Thymus (tissue), 11 donors: ENCODE measurements at regions not wholly inside any gene's neighbourhood (a gene's known extent, or its start where the extent isn't known, plus 50 kb on each side); places are given as distances from the start of the nearest gene placed in this dataset.

ENCODE experiments used
- DNase-seq, 9 donors: peaks; one replicate each; pipeline ENCODE4 v3.0.0-alpha.2; 2013; ENCODE audit warnings: low spot score in 9 of 9, low read depth in 6 of 9, missing footprints in 1 of 9
- H3K27ac ChIP-seq, 2 donors: one replicate each; pipeline ENCODE4 v1.5.1; 2013; ENCODE audit warnings: control low read depth in 1 of 2, low read depth in 1 of 2, low read length in 1 of 2, mild to moderate bottlenecking in 1 of 2, moderate library complexity in 1 of 2
- H3K27me3 ChIP-seq, 2 donors: one replicate each; pipeline ENCODE4 v1.5.1; 2013; ENCODE audit warnings: low read length in 1 of 2; ENCODE audit not compliant: control insufficient read depth in 2 of 2, insufficient read depth in 1 of 2
- H3K36me3 ChIP-seq, 2 donors: one replicate each; pipeline ENCODE4 v1.5.1; 2013; ENCODE audit warnings: low read length in 1 of 2, mild to moderate bottlenecking in 1 of 2, moderate library complexity in 1 of 2; ENCODE audit not compliant: control insufficient read depth in 2 of 2, insufficient read depth in 2 of 2
- H3K4me1 ChIP-seq, 2 donors: one replicate each; pipeline ENCODE4 v1.5.1; 2013; ENCODE audit warnings: low read length in 2 of 2; ENCODE audit not compliant: control insufficient read depth in 2 of 2, insufficient read depth in 2 of 2
- H3K4me3 ChIP-seq, 2 donors: one replicate each; pipeline ENCODE4 v1.5.1; 2013; ENCODE audit warnings: low read length in 2 of 2, control low read depth in 1 of 2, mild to moderate bottlenecking in 1 of 2
- H3K9me3 ChIP-seq, 2 donors: one replicate each; pipeline ENCODE4 v1.5.1; 2013; ENCODE audit warnings: low read length in 1 of 2, mild to moderate bottlenecking in 1 of 2; ENCODE audit not compliant: control insufficient read depth in 2 of 2, insufficient read depth in 1 of 2
- WGBS: extraction: QIAGEN DNeasy Blood & Tissue Kit; methylation state at CpG from one replicate; pipeline ENCODE4 v1.1.7; 2013; 5-methylcytosine and 5-hydroxymethylcytosine counted together
- donor health status: healthy.

GRCh38 chr2:150145299-150145692 is 342.2 kb downstream of the RND3 start:
- H3K9me3 ChIP-seq, result no peaks in the 10 kb centered on the region
- no peak overlapping the region for H3K27ac ChIP-seq
- H3K27me3 ChIP-seq, result no peaks in the 10 kb centered on the region
- no peak for DNase-seq
- 84% methylated on average over 4 of the region's 4 CpGs for WGBS
- no peaks in the 10 kb centered on the region for H3K36me3 ChIP-seq
- H3K4me3 ChIP-seq, result no peak overlapping the region
- no peaks in the 10 kb centered on the region for H3K4me1 ChIP-seq

GRCh38 chr2:150144546-150145298 is 342.7 kb downstream of the RND3 start:
- Histone ChIP-seq H3K36me3 (no peaks in the 10 kb centered on the region), H3K9me3 (no peaks in the 10 kb centered on the region), H3K4me1 (no peaks in the 10 kb centered on the region), H3K4me3 (no peak overlapping the region), H3K27me3 (no peaks in the 10 kb centered on the region), H3K27ac (no peak overlapping the region)
- no peak for DNase-seq
- 81% methylated on average over 2 of the region's 2 CpGs for WGBS

- no peaks in the 10 kb centered on the region for H3K4me1 ChIP-seq
- no peak for DNase-seq
- no peaks in the 10 kb centered on the region for H3K36me3 ChIP-seq
- H3K4me3 ChIP-seq, result no peak overlapping the region
- WGBS, result 78% methylated on average over 7 of the region's 7 CpGs
- H3K27ac ChIP-seq, result no peak overlapping the region
- H3K9me3 ChIP-seq, result no peaks in the 10 kb centered on the region
- no peaks in the 10 kb centered on the region for H3K27me3 ChIP-seq
Measured at GRCh38 chr2:150143087-150143536, 344.4 kb downstream of the RND3 start.

GRCh38 chr2:150142561-150142960 is 344.9 kb downstream of the RND3 start:
- Histone ChIP-seq H3K4me3 (no peak overlapping the region), H3K36me3 (no peaks in the 10 kb centered on the region), H3K27ac (no peak overlapping the region), H3K27me3 (no peaks in the 10 kb centered on the region), H3K4me1 (no peaks in the 10 kb centered on the region), H3K9me3 (no peaks in the 10 kb centered on the region)
- 98% methylated on average over 1 of the region's 1 CpG for WGBS
- DNase-seq, result no peak

GRCh38 chr2:150141226-150142001 is 346.1 kb downstream of the RND3 start:
- no peak for DNase-seq
- Histone ChIP-seq H3K36me3 (no peaks in the 10 kb centered on the region), H3K9me3 (no peaks in the 10 kb centered on the region), H3K27ac (no peak overlapping the region), H3K27me3 (no peaks in the 10 kb centered on the region), H3K4me3 (no peak overlapping the region), H3K4me1 (no peaks in the 10 kb centered on the region)
- 38% methylated on average over 4 of the region's 4 CpGs for WGBS

- no peak for DNase-seq
- no peak overlapping the region for H3K27ac ChIP-seq
- no peaks in the 10 kb centered on the region for H3K36me3 ChIP-seq
- no peaks in the 10 kb centered on the region for H3K27me3 ChIP-seq
- 68% methylated on average over 1 of the region's 1 CpG for WGBS
- H3K4me3 ChIP-seq, result no peak overlapping the region
- H3K4me1 ChIP-seq, result no peaks in the 10 kb centered on the region
- H3K9me3 ChIP-seq, result no peaks in the 10 kb centered on the region
Measured at GRCh38 chr2:150140777-150141176, 346.7 kb downstream of the RND3 start.

- Histone ChIP-seq H3K27me3 (no peaks in the 10 kb centered on the region), H3K4me1 (no peaks in the 10 kb centered on the region), H3K4me3 (no peak overlapping the region), H3K27ac (no peak overlapping the region), H3K9me3 (no peaks in the 10 kb centered on the region), H3K36me3 (no peaks in the 10 kb centered on the region)
- 90% methylated on average over 4 of the region's 4 CpGs for WGBS
- no peak for DNase-seq
Measured at GRCh38 chr2:150138587-150138986, 348.9 kb downstream of the RND3 start.

GRCh38 chr2:150137338-150138069 is 350.0 kb downstream of the RND3 start:
- no peaks in the 10 kb centered on the region for H3K36me3 ChIP-seq
- no peak overlapping the region for H3K27ac ChIP-seq
- H3K27me3 ChIP-seq, result no peaks in the 10 kb centered on the region
- H3K9me3 ChIP-seq, result no peaks in the 10 kb centered on the region
- no peaks in the 10 kb centered on the region for H3K4me1 ChIP-seq
- DNase-seq, result no peak
- WGBS, result 93% methylated on average over 5 of the region's 5 CpGs
- no peak overlapping the region for H3K4me3 ChIP-seq

- WGBS, result 75% methylated on average over 7 of the region's 7 CpGs
- Histone ChIP-seq H3K27ac (no peak overlapping the region), H3K36me3 (no peaks in the 10 kb centered on the region), H3K4me1 (no peaks in the 10 kb centered on the region), H3K27me3 (no peaks in the 10 kb centered on the region), H3K4me3 (no peak overlapping the region), H3K9me3 (no peaks in the 10 kb centered on the region)
- no peak for DNase-seq
Measured at GRCh38 chr2:150136893-150137292, 350.6 kb downstream of the RND3 start.
